Endothelial cell of umbilical vein (primary cell): ENCODE measurements at regions not wholly inside any gene's neighbourhood (a gene's known extent, or its start where the extent isn't known, plus 50 kb on each side); places are given as distances from the start of the nearest gene placed in this dataset.

Experiments
- BruUV-seq: library from RNA; stranded (reverse); fragments of 400-500 nt; replicated peaks from 2 replicates; lab custom pipeline; 2021; lab: Mats Ljungman, UMichigan
- CTCF ChIA-PET: fragments of 300-600, 350-600 bp; sonication (Branson Sonifier 250); formaldehyde crosslinking; loops from one replicate; lab custom pipeline; 2021; ENCODE audit warnings: antibody characterized with exemption, inconsistent platforms; lab: Charles Lee
- POLR2A ChIA-PET: fragments of 300-600, 350-600 bp; sonication (Branson Sonifier 250); formaldehyde crosslinking; loops from one replicate; lab custom pipeline; 2021; ENCODE audit warnings: antibody characterized with exemption, inconsistent platforms; lab: Charles Lee
- DNase-seq: peaks from one replicate; pipeline ENCODE4 v3.0.0-alpha.2; 2011; ENCODE audit warnings: low read depth, low spot score
- FAIRE-seq: peaks from 2 replicates; lab custom pipeline; 2011; peaks lifted over from hg19 to GRCh38; lab: Jason Lieb, UNC
- H2AFZ ChIP-seq: 2 replicates; pipeline ENCODE4 v1.6.0; 2012; ENCODE audit warnings: low read depth, low read length, control low read depth, inconsistent platforms
- H3K27ac ChIP-seq: 2 replicates; pipeline ENCODE4 v1.5.1; 2011; ENCODE audit warnings: low read depth, mild to moderate bottlenecking, control low read depth, low read length, moderate library complexity; ENCODE audit not compliant: insufficient read depth
- H3K27me3 ChIP-seq, 2 experiments: 2 replicates each; pipeline versions ENCODE4 v1.6.0 to v1.6.1; 2011; ENCODE audit warnings: low read length in 2 of 2, mixed read lengths in 1 of 2; ENCODE audit not compliant: control insufficient read depth in 2 of 2, insufficient read depth in 2 of 2
- H3K36me3 ChIP-seq, 2 experiments: 2 replicates in 1 of 2; 3 replicates in 1 of 2; pipeline ENCODE4 v1.5.1; 2011; ENCODE audit warnings: low read length in 2 of 2, mild to moderate bottlenecking in 1 of 2, moderate library complexity in 1 of 2; ENCODE audit not compliant: control insufficient read depth in 2 of 2, insufficient read depth in 2 of 2; ENCODE audit errors: extremely low read depth in 1 of 2
- H3K4me1 ChIP-seq: 3 replicates; pipeline ENCODE4 v1.5.1; 2011; ENCODE audit warnings: mild to moderate bottlenecking, low read length; ENCODE audit not compliant: control insufficient read depth, insufficient read depth; ENCODE audit errors: extremely low read depth
- H3K4me2 ChIP-seq: 2 replicates; pipeline ENCODE4 v1.6.1; 2011; ENCODE audit warnings: low read length, control low read depth, mixed read lengths; ENCODE audit not compliant: insufficient read depth
- H3K4me3 ChIP-seq, 3 experiments: fragments of 200-600 bp in 1 of 3; sonication (generic), shearing (Covaris generic) in 1 of 3; replicated peaks in 1 of 3; 2 replicates each; pipeline ENCODE4 v1.5.1; 2011 to 2016; ENCODE audit warnings: control low read depth in 3 of 3, low read length in 3 of 3, mild to moderate bottlenecking in 2 of 3, inconsistent platforms in 1 of 3, low read depth in 1 of 3, moderate library complexity in 1 of 3; ENCODE audit not compliant: insufficient read depth in 1 of 3
- H3K79me2 ChIP-seq: 2 replicates; pipeline ENCODE4 v1.6.0; 2012; ENCODE audit warnings: low read length, inconsistent platforms; ENCODE audit not compliant: control insufficient read depth, insufficient read depth
- H3K9ac ChIP-seq: replicated peaks from 2 replicates; pipeline ENCODE3; 2011; ENCODE audit warnings: low read length, control low read depth; ENCODE audit not compliant: insufficient read depth; ENCODE audit errors: extremely low read depth
- H3K9me1 ChIP-seq: replicated peaks from 3 replicates; pipeline ENCODE4 v1.6.0; 2011; ENCODE audit warnings: mild to moderate bottlenecking, low read length; ENCODE audit not compliant: control insufficient read depth, insufficient read depth; ENCODE audit errors: extremely low read depth
- H3K9me3 ChIP-seq: replicated peaks from 2 replicates; pipeline ENCODE4 v1.5.1; 2012; ENCODE audit warnings: low read length, inconsistent platforms; ENCODE audit not compliant: control insufficient read depth, insufficient read depth
- H4K20me1 ChIP-seq: replicated peaks from 2 replicates; pipeline ENCODE3; 2011; ENCODE audit warnings: mild to moderate bottlenecking, low read length; ENCODE audit not compliant: control insufficient read depth, insufficient read depth; ENCODE audit errors: extremely low read depth
- CTCF ChIP-seq, 2 donors: IDR thresholded peaks; 1 replicate in 1 of 2; 2 replicates in 1 of 2; pipeline ENCODE4 v1.5.1; 2011; ENCODE audit warnings: low read length in 2 of 2, mild to moderate bottlenecking in 2 of 2, moderate library complexity in 2 of 2, control low read depth in 1 of 2, inconsistent platforms in 1 of 2, low read depth in 1 of 2; ENCODE audit not compliant: insufficient read depth in 1 of 2; ENCODE audit errors: extremely low read depth in 1 of 2
- EZH2 ChIP-seq: IDR thresholded peaks from 2 replicates; pipeline ENCODE4 v1.6.1; 2012; ENCODE audit warnings: borderline replicate concordance, low read depth, mild to moderate bottlenecking, moderate library complexity, low read length, inconsistent platforms; ENCODE audit not compliant: severe bottlenecking
- FOS ChIP-seq: IDR thresholded peaks from 2 replicates; pipeline ENCODE4 v1.6.1; 2011; ENCODE audit warnings: mild to moderate bottlenecking, low read length, moderate library complexity, borderline replicate concordance; ENCODE audit not compliant: insufficient read depth
- GATA2 ChIP-seq: IDR thresholded peaks from 2 replicates; pipeline ENCODE4 v1.7.0; 2011; ENCODE audit warnings: low read depth, mild to moderate bottlenecking, moderate library complexity, mixed read lengths, low read length; ENCODE audit not compliant: insufficient read length, insufficient read depth
- JUN ChIP-seq: IDR thresholded peaks from 2 replicates; pipeline ENCODE4 v1.6.1; 2011; ENCODE audit warnings: borderline replicate concordance, low read depth; ENCODE audit not compliant: insufficient read length, insufficient read depth
- MAX ChIP-seq: IDR thresholded peaks from 2 replicates; pipeline ENCODE4 v1.6.1; 2011; ENCODE audit not compliant: insufficient read depth, insufficient read length
- MYC ChIP-seq: IDR thresholded peaks from one replicate; pipeline ENCODE4 v1.6.1; 2011; ENCODE audit warnings: mild to moderate bottlenecking, low read depth, low read length
- POLR2A ChIP-seq: IDR thresholded peaks from 2 replicates; pipeline ENCODE4 v1.6.1; 2012; ENCODE audit warnings: low read depth, mild to moderate bottlenecking, control low read depth, low read length
- POLR2AphosphoS5 ChIP-seq: IDR thresholded peaks from 2 replicates; pipeline ENCODE4 v1.6.1; 2012; ENCODE audit warnings: low read depth, mild to moderate bottlenecking, control low read depth, low read length, moderate library complexity; ENCODE audit not compliant: insufficient read depth
- dilution Hi-C: fragments of 300-500 bp; cut with MboI; formaldehyde crosslinking; loops from one replicate; pipeline ENCODE4 v1.15.0; 2019; ENCODE audit warnings: low sequenced_read_pairs; ENCODE audit not compliant: extremely low pct_ligation_motif_present
- intact Hi-C: fragments of 100-400 bp; cut with micrococcal nuclease; formaldehyde crosslinking; loops from one replicate; pipeline ENCODE4 v1.10.0; 2022

GRCh38 chr12:19829100-19829853, 390.0 kb downstream of the AEBP2 start:
- intact Hi-C loops (no loop called here), dilution Hi-C loops (no loop called here)
- H2AFZ ChIP-seq, result no peak overlapping the region
- CTCF ChIA-PET, result no interaction called here
- POLR2A ChIA-PET, result no interaction called here
- FAIRE-seq (no peak), DNase-seq (no peak)
- H3K4me1 ChIP-seq, result no peaks in the 10 kb centered on the region
- H3K36me3 ChIP-seq, result no peaks in the 10 kb centered on the region
- H3K4me3 ChIP-seq, result no peak overlapping the region
- TF ChIP-seq POLR2A (no peak), MYC (no peak), POLR2AphosphoS5 (no peak), CTCF (IDR thresholded peaks at IDR 0.05; ENCODE audit: extremely low read depth in 1 of 2, insufficient read depth in 1 of 2, low read depth in 1 of 2, low read length in 2 of 2) (no peak), FOS (no peak), GATA2 (no peak), MAX (no peak), EZH2 (no peak), JUN (no peak)
- no peak overlapping the region for H3K4me2 ChIP-seq
- H4K20me1 ChIP-seq, result no peaks in the 10 kb centered on the region
- no peaks in the 10 kb centered on the region for H3K9me1 ChIP-seq
- H3K27ac ChIP-seq, result no peak overlapping the region
- no TSS peak for BruUV-seq
- no peaks in the 10 kb centered on the region for H3K9me3 ChIP-seq
- H3K9ac ChIP-seq, result no peak overlapping the region
- no peaks in the 10 kb centered on the region for H3K79me2 ChIP-seq
- no peaks in the 10 kb centered on the region for H3K27me3 ChIP-seq
